Neural cell (in vitro differentiated cells): ENCODE measurements at regions not wholly inside any gene's neighbourhood (a gene's known extent, or its start where the extent isn't known, plus 50 kb on each side); places are given as distances from the start of the nearest gene placed in this dataset.

Experiments used
- CTCF ChIP-seq: fragments of 450-650 bp; IDR thresholded peaks from 2 replicates; pipeline ENCODE4 v1.5.1; 2014; ENCODE audit warnings: antibody characterized with exemption, mild to moderate bottlenecking, moderate library complexity; ENCODE audit not compliant: poor library complexity, severe bottlenecking
- EP300 ChIP-seq: fragments of 450-650 bp; conservative IDR thresholded peaks from 2 replicates; pipeline ENCODE4 v1.6.1; 2014; ENCODE audit warnings: antibody characterized with exemption, mild to moderate bottlenecking, moderate library complexity; ENCODE audit not compliant: poor library complexity, severe bottlenecking
- EZH2 ChIP-seq: fragments of 200-600, 300-800 bp; shearing (Covaris generic), sonication (generic); IDR thresholded peaks from 2 replicates; pipeline ENCODE4 v1.6.1; 2014; ENCODE audit warnings: antibody characterized with exemption, low read length, borderline replicate concordance, mild to moderate bottlenecking; ENCODE audit not compliant: insufficient read depth, poor library complexity, severe bottlenecking
- MXI1 ChIP-seq: fragments of 450-650 bp; conservative IDR thresholded peaks from 2 replicates; pipeline ENCODE4 v1.6.1; 2014; ENCODE audit warnings: antibody characterized with exemption, mild to moderate bottlenecking; ENCODE audit not compliant: poor library complexity, severe bottlenecking
- POLR2AphosphoS5 ChIP-seq: IDR thresholded peaks from 2 replicates; pipeline ENCODE4 v1.6.1; 2012
- RAD21 ChIP-seq: fragments of 450-650 bp; conservative IDR thresholded peaks from 2 replicates; pipeline ENCODE4 v1.6.1; 2014; ENCODE audit warnings: antibody characterized with exemption, mild to moderate bottlenecking, moderate library complexity
- REST ChIP-seq: IDR thresholded peaks from 2 replicates; pipeline ENCODE4 v1.6.1; 2012; ENCODE audit warnings: borderline replicate concordance
- SMC3 ChIP-seq: fragments of 450-650 bp; conservative IDR thresholded peaks from 2 replicates; pipeline ENCODE4 v1.6.1; 2014; ENCODE audit warnings: antibody characterized with exemption, mild to moderate bottlenecking, moderate library complexity; ENCODE audit not compliant: poor library complexity

GRCh38 chr4:62402088-62402806, 1202.1 kb downstream of the ADGRL3 start:
- TF ChIP-seq EZH2: no peak
- TF ChIP-seq SMC3: no peak
- TF ChIP-seq CTCF: no peak
- no peak for TF ChIP-seq POLR2AphosphoS5
- no peak for TF ChIP-seq EP300
- no peak for TF ChIP-seq REST
- TF ChIP-seq RAD21: no peak
- no peak for TF ChIP-seq MXI1
